Right kidney (tissue), 1 donor: ENCODE measurements at regions not wholly inside any gene's neighbourhood (a gene's known extent, or its start where the extent isn't known, plus 50 kb on each side); places are given as distances from the start of the nearest gene placed in this dataset.
"Not testable (repeated sequence)": the region's sequence is repeated elsewhere in the genome, so short reads cannot be mapped to it uniquely, and the experiment has no call there.

ENCODE experiments used
- DNase-seq: peaks from one replicate; pipeline ENCODE4 v3.0.0-alpha.2; 2016

- DNase-seq: no peak
Measured at GRCh38 chr18:56487801-56488200, 150.6 kb downstream of the TXNL1 start.

GRCh38 chr18:56483386-56483785, 155.0 kb downstream of the TXNL1 start:
- DNase-seq: no peak

GRCh38 chr18:56482813-56483212, 155.6 kb downstream of the TXNL1 start:
- DNase-seq: not testable (repeated sequence)

- no peak for DNase-seq
Measured at GRCh38 chr18:56481751-56482150, 156.6 kb downstream of the TXNL1 start.

- no peak for DNase-seq
Measured at GRCh38 chr18:56479841-56480240, 158.6 kb downstream of the TXNL1 start.

- DNase-seq: no peak
Measured at GRCh38 chr18:56475250-56475649, 163.1 kb downstream of the TXNL1 start.

GRCh38 chr18:56473400-56474024, 164.9 kb downstream of the TXNL1 start:
- no peak for DNase-seq

- no peak for DNase-seq
Measured at GRCh38 chr18:56470406-56471351, 167.7 kb downstream of the TXNL1 start.

GRCh38 chr18:56469582-56469981, 168.8 kb downstream of the TXNL1 start:
- no peak for DNase-seq

GRCh38 chr18:56468396-56468795, 170.0 kb downstream of the TXNL1 start:
- no peak for DNase-seq

- no peak for DNase-seq
Measured at GRCh38 chr18:56462276-56462675, 176.1 kb downstream of the TXNL1 start.

- no peak for DNase-seq
Measured at GRCh38 chr18:56461151-56461550, 177.2 kb downstream of the TXNL1 start.

GRCh38 chr18:56460581-56460980, 177.8 kb downstream of the TXNL1 start:
- DNase-seq: no peak

GRCh38 chr18:56458770-56459712, 179.4 kb downstream of the TXNL1 start:
- no peak for DNase-seq

GRCh38 chr18:56455874-56456273, 182.5 kb downstream of the TXNL1 start:
- DNase-seq: no peak

GRCh38 chr18:56455141-56455540, 183.3 kb downstream of the TXNL1 start:
- no peak for DNase-seq

GRCh38 chr18:56453631-56454030, 184.8 kb downstream of the TXNL1 start:
- DNase-seq: no peak

- DNase-seq: no peak
Measured at GRCh38 chr18:56451188-56451587, 187.2 kb downstream of the TXNL1 start.

GRCh38 chr18:56448751-56449150, 189.6 kb downstream of the TXNL1 start:
- no peak for DNase-seq

- DNase-seq: no peak
Measured at GRCh38 chr18:56445422-56445821, 193.0 kb downstream of the TXNL1 start.

GRCh38 chr18:56444201-56444600, 194.2 kb downstream of the TXNL1 start:
- DNase-seq: no peak

GRCh38 chr18:56443166-56443907, 195.1 kb downstream of the TXNL1 start:
- no peak for DNase-seq
